Activated CD8-positive, alpha-beta memory T cell treated with anti-CD3 and anti-CD28 coated beads, Interleukin-2, amount 50 U/mL, for 4 hours (primary cell): ENCODE measurements at regions not wholly inside any gene's neighbourhood (a gene's known extent, or its start where the extent isn't known, plus 50 kb on each side); places are given as distances from the start of the nearest gene placed in this dataset.

ENCODE experiments used
- DNase-seq: peaks from one replicate; pipeline ENCODE4 v3.0.0-alpha.2; 2020

DNA sequence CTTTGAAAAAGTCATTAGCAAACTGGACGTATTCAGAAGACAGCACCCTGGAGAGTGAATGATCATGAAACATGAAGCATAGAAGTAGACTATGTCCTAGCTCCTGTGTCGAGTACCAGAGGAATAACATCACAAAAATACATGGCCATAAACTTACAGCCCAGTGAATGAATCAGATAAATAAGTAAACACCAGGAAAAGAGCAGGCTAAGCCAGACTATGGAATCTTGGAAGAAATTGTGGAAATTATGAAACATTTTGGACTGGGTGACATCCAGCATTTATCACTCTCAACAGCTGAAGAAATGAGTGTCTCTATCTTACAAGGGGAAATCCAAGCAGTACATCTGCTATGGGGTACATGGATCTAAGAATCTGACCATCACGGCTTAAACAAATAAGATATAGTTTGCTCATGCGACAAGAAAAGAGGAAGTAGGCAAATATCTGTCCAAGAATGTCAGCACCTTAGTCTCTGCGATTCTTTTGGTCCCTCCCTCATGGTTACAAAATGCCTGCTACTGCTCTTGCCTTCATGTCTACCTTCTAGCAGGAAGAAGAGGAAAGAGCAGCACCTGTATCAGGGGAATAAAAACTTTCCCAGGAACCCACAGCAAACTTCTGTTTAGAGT is 481.5 kb downstream of the BCOR start:
- DNase-seq = no peak

DNA sequence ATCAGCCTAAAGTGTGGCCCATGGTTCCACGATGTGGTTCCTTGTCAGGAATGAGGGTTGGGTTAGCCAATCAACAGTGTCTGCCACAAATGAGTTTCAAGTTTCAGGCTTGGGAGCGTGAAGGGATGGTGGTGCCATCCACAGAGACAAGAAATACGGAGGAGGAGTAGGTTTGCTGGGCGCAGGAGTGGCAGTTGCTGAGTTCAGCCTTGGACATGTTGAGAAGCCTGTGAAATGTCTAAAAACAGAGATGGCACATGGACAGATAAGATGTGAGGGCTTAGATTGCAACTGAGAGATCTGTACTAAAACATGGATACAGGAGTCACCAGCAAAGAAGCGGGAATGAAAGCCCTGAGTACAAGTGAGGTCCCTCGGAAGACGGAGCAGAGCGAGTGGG is 481.0 kb downstream of the BCOR start:
- no peak for DNase-seq

DNA sequence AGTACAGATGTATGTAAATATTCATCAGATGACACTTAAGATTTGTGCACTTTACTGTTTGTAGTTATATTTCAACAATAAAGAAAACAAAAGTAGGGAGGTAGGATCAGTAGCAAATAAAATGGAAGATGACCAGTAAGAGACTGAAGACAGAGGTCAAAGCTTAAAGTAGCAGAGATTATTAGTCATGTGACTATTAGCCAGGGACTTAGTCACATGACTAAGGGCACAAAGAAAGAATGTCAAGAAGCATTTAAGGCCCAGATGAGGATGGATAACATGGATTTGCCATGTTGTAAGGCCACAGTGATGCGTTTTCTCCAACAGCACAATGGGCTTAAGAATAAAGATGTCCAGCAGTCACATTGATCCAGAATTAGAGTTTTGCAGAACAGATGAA is 479.6 kb downstream of the BCOR start:
- no peak for DNase-seq

DNA sequence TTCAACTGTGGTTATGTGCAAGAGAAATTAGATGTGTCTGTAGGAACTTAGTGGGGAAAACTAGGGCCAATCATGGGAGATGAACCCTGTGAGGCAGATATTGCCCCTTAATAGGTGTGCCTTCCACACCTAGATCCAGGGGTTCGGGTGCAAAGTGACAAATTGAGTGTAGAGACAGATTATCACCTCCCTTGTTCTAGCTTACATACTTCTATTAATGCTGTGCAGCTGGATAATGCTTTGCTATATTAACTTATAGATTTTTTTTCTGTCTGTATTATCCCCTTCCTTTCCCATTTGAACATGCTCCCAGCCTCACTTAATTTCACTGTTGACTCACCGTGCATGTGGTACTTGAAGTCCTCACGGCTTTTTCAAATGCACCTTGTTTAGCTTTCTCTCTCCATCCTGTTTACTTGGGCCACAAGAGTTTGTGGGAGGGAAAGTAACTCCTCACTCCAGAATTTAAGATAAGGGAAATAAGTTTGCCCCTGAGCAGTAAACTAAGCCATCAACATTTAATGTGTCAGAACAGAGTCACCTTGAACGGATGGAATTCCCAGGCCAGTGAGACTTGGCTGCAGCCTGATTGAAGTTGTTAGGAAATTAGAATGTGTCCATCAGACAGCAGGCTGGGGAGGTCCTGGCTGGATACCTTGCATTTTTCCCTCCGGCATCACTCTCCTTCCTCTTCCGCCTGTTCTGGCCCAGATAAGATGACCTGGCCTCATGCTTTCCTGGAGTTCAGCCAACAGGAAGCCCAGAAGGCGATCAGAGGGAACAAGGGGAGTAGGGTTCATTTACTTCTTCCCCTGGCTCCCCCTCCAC is 478.4 kb downstream of the BCOR start:
- DNase-seq = no peak

DNA sequence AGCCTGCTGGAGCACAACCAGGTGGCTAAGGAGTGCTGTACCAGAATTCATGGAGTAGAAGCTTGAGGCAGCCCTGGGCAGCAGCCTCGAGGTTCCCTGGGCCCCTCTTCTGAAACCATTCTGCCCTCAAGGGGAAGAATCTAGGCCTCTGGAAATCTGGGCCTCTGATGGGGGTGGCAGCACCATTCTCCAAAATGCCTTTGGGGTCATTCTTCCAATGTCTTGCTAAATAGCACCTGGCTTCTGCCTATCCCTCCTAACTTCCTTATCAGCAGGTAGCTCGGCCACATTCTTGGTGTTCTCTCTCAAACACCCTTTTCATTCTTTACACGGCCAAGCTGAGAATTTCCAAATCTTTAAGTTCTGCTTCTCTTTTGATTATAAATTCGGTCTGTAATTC is 473.6 kb downstream of the BCOR start:
- no peak for DNase-seq

DNA sequence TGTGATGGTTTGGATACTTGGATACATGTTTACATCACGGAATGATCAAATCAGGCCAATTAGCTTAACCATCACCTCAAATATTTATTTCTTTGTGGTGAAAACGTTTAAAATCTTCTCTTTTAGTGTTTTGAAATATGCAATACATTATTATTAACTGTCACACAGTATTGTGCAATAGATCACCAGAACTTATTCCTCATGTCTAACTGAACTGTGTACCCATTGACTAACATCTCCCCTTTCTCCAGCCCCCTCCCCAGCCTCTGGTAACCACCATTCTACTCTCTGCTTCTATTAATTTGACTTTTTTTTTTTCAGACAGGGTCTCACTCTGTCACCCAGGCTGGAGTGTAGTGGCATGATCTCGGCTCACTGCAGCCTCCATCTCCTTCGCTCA is 471.9 kb downstream of the BCOR start:
- DNase-seq = no peak

DNA sequence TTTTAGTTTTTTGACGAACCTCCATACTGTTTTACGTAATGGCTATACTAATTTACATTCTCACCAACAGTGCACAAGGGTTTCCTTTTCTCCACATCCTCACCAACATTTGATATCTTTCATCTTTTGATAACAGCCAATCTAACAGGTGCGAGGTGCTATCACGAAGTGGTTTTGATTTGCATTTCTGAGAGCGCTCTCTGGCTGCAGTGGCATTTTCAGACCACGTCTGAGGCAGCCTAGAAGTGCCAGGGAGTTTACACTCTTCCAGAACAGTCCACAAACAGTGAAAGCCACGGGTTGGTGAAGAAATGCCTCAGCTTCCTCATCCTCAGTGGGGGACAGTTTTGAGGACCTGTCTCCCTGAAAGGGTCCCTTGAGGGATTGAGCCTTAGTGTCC is 471.0 kb downstream of the BCOR start:
- no peak for DNase-seq

DNA sequence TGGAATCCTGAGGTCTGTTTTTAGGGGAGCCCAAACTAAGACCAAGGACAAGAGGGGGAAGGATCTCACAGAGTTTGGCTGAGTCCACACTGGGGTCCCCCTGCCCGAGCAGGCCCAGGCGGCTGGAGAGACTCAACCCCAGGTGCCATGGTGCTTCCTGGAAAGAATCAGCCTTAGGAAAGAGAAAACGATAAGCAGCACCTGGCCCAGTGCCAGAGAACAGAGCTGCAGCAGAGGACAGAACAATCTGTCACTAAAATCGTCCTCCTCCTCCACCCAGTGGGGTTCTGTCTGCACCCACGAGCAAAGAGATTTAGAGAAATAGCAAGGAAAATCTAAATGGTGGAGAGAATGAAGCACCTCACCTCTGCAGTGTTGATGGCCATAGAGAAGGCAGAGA is 470.5 kb downstream of the BCOR start:
- DNase-seq = no peak

DNA sequence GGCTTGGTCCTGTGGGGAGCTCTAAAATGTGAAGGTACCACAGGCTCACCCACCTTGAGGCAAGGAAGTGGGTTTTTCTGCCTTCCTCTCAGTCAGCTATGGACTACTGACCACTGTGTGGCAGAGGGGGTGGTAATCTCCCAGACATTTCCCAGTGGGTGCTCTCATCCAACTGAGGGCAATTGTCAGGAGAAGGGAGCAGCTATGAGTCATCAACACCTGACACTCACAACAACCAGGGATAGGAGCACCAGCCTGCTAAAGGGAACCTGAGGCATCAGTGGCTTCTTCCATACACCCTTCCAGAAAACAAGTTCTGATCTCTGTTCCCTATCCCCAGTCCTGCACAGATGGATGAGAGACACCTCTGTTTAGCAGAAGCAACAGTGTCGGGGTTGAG is 468.8 kb downstream of the BCOR start:
- DNase-seq = no peak

DNA sequence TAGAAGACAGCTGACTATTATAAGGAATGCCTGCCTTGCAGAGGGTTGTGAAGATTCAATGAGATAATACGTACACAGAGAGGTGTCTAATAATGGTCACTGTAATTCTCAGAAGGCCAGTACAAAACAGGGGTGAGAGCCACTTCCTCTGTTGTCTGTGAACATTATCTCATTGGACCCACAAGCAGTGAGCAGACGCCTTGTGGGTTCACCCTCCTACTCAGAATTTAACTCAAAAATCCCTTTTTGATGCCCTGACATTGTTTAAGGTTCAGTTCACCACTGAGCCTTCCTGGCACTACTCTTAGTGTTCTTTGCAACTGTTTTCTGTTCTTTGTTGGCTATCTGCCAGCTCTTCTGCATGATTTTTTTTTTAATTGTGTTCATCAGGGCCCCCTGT is 467.4 kb downstream of the BCOR start:
- no peak for DNase-seq

DNA sequence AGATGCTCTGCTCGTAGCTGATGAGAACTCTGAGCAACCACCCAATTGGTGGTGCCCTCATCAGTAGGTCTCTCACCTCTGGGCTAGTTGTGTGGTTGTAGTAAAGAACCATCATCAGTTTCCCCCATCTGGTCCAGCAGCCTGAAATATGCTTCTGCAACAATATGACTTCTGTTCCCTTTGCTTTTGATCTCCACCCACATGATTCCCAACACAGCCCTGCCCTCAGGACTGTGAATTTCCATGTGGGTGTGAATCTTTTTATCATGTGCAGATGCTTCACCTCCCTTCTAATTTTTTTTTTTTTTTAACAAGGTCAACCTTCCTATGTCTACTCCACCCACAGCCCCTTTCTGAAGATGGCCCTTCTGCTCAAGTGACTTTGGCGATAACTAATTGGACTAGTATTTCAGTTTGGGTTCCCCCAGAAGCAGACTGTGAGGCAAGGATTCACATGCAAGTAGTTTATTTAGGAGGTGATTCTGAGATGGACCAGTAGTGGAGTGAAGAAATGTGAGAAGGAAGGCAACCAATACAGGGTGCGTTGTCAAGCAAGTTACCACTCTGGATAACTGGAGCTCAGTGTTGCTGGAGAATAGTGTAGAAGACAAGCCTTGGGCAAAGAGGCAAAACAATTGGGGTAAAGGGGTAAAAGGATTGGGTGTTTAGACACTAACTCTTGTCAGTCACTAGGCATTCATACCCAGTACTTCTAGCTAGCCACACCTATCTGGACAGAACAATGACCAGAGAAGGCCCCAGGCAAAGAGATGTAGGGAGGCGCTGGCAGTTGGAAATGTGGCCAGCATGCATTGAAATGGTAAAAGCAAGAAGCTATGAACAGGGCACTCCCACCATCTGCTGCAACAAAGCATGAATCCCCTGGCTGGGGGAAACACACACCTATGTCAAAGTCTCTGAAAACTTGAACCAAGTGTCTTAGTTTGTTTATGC is 466.2 kb downstream of the BCOR start:
- DNase-seq = no peak

DNA sequence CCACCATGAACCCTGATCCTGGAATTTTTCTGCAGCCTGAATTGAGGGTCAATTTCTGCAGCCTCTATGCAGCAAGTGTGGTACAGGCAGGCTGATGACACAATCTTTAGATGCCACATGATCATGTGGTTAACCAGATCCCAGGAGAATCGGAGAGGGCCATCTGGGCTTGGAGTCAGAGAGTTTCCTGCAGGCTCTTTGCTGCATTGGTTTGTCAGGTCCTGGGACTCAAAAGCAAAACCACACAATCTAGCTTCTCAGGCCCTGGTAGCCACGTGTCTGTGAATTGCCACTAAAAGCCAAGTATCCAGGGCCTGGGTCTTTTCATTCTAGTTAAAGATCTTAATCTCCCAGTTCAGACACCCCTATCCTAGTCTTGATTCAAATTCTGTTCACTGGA is 464.5 kb downstream of the BCOR start:
- no peak for DNase-seq

DNA sequence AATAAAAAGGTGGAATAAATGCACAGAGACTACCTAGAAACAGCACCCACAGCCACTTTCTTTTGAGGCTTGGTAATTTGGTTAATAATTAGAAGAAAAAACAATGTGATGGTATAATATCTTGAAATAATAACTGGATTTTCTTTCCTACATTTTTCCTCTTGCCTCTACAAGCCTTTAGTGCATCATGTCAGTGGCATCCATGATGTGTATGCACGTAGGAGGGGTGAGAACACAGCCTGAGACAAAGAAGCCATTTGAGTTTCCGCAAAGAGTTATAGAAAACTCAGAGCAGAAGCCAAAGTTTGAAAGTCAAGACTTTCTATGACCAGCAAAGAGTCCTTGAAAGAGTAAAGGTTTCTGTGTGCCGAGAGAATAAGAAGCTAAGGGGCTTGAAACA is 461.3 kb downstream of the BCOR start:
- DNase-seq = no peak

DNA sequence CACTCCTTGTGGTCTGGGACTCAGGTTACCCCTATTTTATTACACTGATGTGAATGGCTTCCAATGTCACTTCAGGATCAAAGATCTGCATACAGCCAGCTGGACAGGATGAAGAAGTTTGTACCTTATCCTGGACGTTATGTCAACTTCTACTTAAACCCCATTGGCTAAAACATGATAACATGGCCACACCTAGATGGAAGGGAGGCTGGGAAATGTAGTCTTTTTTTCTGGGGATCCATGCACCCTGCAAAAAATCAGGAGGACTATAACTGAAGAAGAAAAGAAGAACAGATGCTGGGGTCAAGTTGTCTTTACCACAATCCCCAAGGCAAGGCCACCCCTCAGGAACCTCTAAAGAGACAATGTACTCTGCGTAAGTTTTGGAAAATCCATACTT is 459.2 kb downstream of the BCOR start:
- no peak for DNase-seq

DNA sequence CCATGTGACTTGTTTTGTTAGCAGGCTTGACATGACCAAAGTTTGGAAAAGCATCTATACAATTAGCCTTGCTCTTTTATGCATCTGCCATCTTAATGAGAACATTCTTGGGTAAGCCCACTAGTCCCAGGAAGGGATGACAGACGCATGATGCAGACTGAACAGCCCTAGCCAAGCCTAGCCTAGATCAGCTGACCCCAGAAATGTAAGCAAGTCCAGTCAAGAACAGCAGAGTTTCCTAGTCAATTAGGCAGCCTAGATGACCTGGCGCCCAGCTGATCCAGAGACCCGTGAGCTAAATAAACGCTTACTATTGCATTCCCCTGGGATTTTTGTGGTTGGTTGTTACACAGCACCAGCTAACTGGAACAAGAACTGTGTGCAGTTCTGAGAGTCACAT is 457.9 kb downstream of the BCOR start:
- DNase-seq = no peak

DNA sequence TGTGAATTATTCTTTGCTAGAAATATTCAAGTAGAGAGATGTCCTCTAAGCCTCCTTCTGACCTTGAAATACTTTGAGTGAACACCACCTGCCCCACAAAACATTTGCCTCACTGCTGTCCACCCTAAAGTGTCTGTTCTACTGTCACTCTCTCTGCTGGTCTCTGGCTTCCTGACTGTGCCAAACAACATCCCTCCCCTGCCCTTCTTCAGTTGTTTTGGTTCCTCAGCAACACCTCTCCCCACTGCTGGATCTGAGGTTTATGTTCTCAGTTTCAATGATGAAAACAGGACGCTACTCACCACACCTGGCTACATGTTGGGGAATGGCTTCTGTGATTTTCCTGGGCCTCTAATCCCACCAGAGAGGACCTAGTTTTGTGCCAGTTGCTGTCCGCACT is 456.9 kb downstream of the BCOR start:
- no peak for DNase-seq

DNA sequence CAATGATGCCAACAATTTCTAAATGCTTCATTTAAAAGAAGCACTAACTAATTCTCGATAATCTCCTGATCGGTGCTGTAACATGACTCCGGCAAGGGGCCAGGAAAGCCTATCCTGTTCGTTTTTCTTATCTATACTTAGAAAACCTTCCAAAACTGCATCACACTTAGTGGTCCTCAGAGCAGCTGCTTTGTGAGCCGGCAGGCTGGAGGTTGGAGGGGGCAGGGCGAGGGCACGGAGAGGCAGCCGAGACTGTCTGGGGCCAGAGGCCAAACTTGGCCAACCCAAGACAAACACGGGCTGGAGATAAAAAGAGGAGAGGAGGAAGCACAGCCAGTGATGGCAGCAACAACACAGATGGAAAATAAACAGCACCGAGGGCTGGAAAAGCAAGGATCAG is 455.7 kb downstream of the BCOR start:
- DNase-seq = no peak

DNA sequence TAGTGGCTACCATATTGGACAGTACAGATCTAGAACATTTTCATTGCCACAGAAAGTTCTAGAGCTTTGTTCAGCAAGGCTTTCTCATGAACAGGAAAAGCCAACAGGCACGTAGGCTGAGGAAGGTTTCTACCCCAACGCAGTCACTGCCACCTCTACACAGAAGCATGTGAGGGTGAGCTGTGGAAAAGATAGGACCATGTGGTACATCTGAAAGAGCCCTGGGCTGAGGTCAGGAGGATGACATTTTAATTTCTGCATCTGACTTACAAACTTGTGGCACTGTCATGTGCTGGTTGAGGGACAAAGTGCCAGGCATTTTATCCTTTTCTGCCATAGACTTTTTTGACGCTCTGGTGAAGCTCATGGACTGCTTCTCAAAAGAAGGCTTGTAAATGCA is 454.2 kb downstream of the BCOR start:
- no peak for DNase-seq

DNA sequence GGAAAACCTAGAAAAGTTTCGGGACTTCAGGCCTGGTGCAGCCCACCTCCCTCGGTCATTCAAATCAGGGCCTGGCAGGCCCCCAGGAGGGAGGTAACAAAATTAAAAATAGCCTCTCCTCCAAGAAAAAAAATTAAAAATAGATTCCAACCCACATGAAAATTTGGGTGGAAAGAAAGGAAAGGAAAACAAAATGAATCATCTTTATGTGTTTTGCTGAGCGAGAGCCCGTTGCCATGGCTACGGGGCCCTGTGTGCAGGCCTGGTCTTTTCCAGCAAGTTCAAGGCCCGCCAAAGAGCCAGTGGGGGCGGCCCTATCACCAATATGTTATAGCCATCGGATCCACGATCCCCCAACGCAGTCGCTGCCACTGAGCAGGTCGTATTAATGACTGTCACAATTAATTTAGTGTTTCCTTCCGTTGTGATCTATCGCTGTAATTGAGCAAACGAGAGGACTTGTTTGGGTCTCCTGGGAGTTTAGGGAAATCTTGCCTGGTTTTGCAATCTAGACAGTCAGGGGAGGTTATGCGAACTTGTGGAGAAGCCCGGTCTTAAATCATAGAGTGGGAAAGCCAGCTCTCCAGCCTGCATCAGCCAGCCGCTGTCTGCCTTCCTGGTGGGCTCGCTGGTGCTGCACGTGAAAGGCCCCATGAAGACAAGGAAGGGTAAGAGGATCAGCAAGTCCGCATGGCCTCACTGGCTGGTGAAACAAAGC is 452.4 kb downstream of the BCOR start:
- no peak for DNase-seq

DNA sequence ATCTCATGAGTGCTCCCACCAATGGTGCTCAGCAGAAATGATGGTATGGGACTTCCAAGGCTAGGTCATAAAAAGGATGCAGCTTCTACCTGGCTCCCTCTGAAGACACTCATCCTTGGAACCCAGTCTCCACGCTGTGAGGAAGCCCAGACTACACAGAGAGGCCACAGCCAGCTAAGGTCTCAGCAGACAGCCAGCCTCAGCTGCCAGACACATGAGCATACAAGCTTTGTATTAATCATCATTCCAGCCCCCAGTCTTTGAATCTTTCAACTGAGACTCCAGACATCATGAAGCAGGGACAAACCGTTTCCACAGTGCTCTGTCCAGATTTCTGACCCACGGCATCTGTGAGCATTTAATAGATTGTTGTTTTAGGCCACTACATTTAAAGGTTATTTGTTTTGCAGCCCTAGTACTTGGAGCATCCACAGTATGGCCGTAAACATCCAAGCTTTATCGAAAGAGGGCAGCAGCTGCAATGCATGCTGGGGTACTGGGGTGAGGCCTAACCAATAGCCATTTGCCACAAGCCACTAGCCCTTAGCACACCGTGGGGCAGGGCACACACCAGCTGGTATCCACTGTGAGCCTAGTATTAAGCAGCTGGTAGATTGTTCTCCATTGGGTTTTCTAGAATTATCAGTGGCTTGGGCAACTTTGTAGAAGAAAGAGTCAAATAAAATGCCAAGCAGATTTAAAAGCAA is 449.1 kb downstream of the BCOR start:
- no peak for DNase-seq

DNA sequence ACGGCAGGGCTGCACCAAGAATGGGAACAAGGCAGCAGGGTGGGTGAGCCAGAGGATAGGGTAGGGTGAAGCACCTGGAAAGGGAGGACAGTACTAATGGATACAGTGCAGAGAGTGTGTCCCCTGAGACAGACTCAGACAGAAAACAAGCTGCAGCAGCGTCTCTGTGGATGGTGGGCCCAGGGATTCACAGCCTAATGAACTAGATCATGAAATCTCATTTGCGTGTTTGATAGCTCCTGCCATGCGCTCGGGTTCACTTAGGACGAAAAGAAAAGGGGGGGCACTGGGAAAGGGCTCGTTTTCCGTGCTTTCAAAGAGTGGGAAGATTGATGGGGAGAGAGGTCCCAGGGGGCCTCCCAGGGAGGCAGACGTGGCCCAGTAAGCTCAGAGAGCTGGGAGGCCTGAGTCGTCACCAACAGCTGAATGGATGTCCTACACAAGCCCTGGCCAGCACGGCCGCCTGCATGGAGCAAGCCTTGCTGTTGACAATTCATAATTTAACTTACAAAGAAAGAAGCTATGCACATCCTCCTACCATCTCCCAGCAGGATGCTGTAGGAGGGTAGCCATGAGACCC is 446.9 kb downstream of the BCOR start:
- DNase-seq = no peak

DNA sequence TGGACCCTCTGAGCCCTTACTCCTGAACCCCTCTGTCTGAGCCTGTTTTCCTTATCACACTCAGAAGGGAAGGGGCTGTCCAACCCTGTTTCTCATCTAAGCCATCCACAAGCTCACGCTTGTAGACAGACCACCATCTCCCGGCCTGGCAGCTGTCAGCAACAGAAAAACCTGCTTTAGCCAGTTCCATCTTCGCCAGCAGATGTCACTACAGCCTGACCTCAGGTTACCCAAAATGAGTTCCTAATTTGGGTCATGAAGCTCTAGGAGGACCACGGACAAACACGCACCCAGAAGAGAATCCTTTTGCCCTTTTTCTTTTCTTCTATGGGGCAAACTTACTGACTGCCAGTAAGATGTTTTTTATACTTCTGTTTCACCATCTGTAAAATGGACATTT is 445.4 kb downstream of the BCOR start:
- DNase-seq = no peak
